ENCODE measurements at regions not wholly inside any gene's neighbourhood (a gene's known extent, or its start where the extent isn't known, plus 50 kb on each side); places are given as distances from the start of the nearest gene placed in this dataset.

- H3K27me3 Mint-ChIP-seq: no peaks in the 10 kb centered on the region
- H3K9me3 Mint-ChIP-seq: no peaks in the 10 kb centered on the region
- H3K4me1 Mint-ChIP-seq (ENCODE audit: low read depth): no peaks in the 10 kb centered on the region
- no peaks in the 10 kb centered on the region for H3K36me3 Mint-ChIP-seq (ENCODE audit: low read depth)
- no peak overlapping the region for H3K27ac Mint-ChIP-seq
- H3K4me3 Mint-ChIP-seq: no peak overlapping the region
Measured at GRCh38 chr7:42406358-42406757, 169.3 kb upstream of the GLI3 start.

GRCh38 chr7:42405782-42406181 lies 168.8 kb upstream of the GLI3 start:
- Mint-ChIP-seq H3K9me3 (no peaks in the 10 kb centered on the region), H3K27me3 (no peaks in the 10 kb centered on the region), H3K4me3 (no peak overlapping the region), H3K27ac (no peak overlapping the region), H3K4me1 (ENCODE audit: low read depth) (no peaks in the 10 kb centered on the region), H3K36me3 (ENCODE audit: low read depth) (no peaks in the 10 kb centered on the region)

- Mint-ChIP-seq H3K4me3 (no peak overlapping the region), H3K36me3 (ENCODE audit: low read depth) (no peaks in the 10 kb centered on the region), H3K4me1 (ENCODE audit: low read depth) (no peaks in the 10 kb centered on the region), H3K27me3 (no peaks in the 10 kb centered on the region), H3K9me3 (no peaks in the 10 kb centered on the region), H3K27ac (no peak overlapping the region)
Measured at GRCh38 chr7:42403831-42404230, 166.8 kb upstream of the GLI3 start.

GRCh38 chr7:42400961-42401360 lies 164.0 kb upstream of the GLI3 start:
- no peaks in the 10 kb centered on the region for H3K9me3 Mint-ChIP-seq

GRCh38 chr7:42400211-42400772 lies 163.3 kb upstream of the GLI3 start:
- Mint-ChIP-seq H3K4me3 (no peak overlapping the region), H3K4me1 (ENCODE audit: low read depth) (no peaks in the 10 kb centered on the region), H3K9me3 (no peaks in the 10 kb centered on the region), H3K27ac (no peak overlapping the region), H3K27me3 (no peaks in the 10 kb centered on the region), H3K36me3 (ENCODE audit: low read depth) (no peaks in the 10 kb centered on the region)

More at GRCh38 chr7:42400961-42401360, 164.0 kb upstream of the GLI3 start:
- H3K27ac Mint-ChIP-seq: no peak overlapping the region
- no peaks in the 10 kb centered on the region for H3K27me3 Mint-ChIP-seq
- H3K36me3 Mint-ChIP-seq (ENCODE audit: low read depth): no peaks in the 10 kb centered on the region
- H3K4me3 Mint-ChIP-seq: no peak overlapping the region
- H3K4me1 Mint-ChIP-seq (ENCODE audit: low read depth): no peaks in the 10 kb centered on the region

GRCh38 chr7:42395607-42396006 lies 158.6 kb upstream of the GLI3 start:
- no peaks in the 10 kb centered on the region for H3K36me3 Mint-ChIP-seq (ENCODE audit: low read depth)
- no peak overlapping the region for H3K4me3 Mint-ChIP-seq
- H3K9me3 Mint-ChIP-seq: no peaks in the 10 kb centered on the region
- H3K27ac Mint-ChIP-seq: no peak overlapping the region
- no peaks in the 10 kb centered on the region for H3K4me1 Mint-ChIP-seq (ENCODE audit: low read depth)
- H3K27me3 Mint-ChIP-seq: no peaks in the 10 kb centered on the region

GRCh38 chr7:42392826-42393225 lies 155.8 kb upstream of the GLI3 start:
- Mint-ChIP-seq H3K27ac (no peak overlapping the region), H3K9me3 (no peaks in the 10 kb centered on the region), H3K4me1 (ENCODE audit: low read depth) (no peaks in the 10 kb centered on the region), H3K27me3 (no peaks in the 10 kb centered on the region), H3K4me3 (no peak overlapping the region), H3K36me3 (ENCODE audit: low read depth) (no peaks in the 10 kb centered on the region)

- Mint-ChIP-seq H3K27ac (no peak overlapping the region), H3K27me3 (no peaks in the 10 kb centered on the region), H3K9me3 (no peaks in the 10 kb centered on the region), H3K4me3 (no peak overlapping the region), H3K4me1 (ENCODE audit: low read depth) (no peaks in the 10 kb centered on the region), H3K36me3 (ENCODE audit: low read depth) (no peaks in the 10 kb centered on the region)
Measured at GRCh38 chr7:42389697-42390096, 152.7 kb upstream of the GLI3 start.

- no peaks in the 10 kb centered on the region for H3K27me3 Mint-ChIP-seq
Measured at GRCh38 chr7:42385912-42386311, 148.9 kb upstream of the GLI3 start.

GRCh38 chr7:42381161-42381560 lies 144.2 kb upstream of the GLI3 start:
- Mint-ChIP-seq H3K4me3 (no peak overlapping the region), H3K36me3 (ENCODE audit: low read depth) (no peaks in the 10 kb centered on the region), H3K4me1 (ENCODE audit: low read depth) (no peaks in the 10 kb centered on the region), H3K27me3 (peaks cover 6% of the 10 kb centered on the region), H3K9me3 (no peaks in the 10 kb centered on the region), H3K27ac (no peak overlapping the region)

More at GRCh38 chr7:42385912-42386311, 148.9 kb upstream of the GLI3 start:
- no peaks in the 10 kb centered on the region for H3K4me1 Mint-ChIP-seq (ENCODE audit: low read depth)
- H3K4me3 Mint-ChIP-seq: no peak overlapping the region
- H3K27ac Mint-ChIP-seq: no peak overlapping the region
- H3K9me3 Mint-ChIP-seq: no peaks in the 10 kb centered on the region
- no peaks in the 10 kb centered on the region for H3K36me3 Mint-ChIP-seq (ENCODE audit: low read depth)

GRCh38 chr7:42380401-42380800 lies 143.4 kb upstream of the GLI3 start:
- H3K9me3 Mint-ChIP-seq: no peaks in the 10 kb centered on the region
- H3K27ac Mint-ChIP-seq: no peak overlapping the region
- H3K36me3 Mint-ChIP-seq (ENCODE audit: low read depth): no peaks in the 10 kb centered on the region
- no peaks in the 10 kb centered on the region for H3K4me1 Mint-ChIP-seq (ENCODE audit: low read depth)
- no peak overlapping the region for H3K4me3 Mint-ChIP-seq
- H3K27me3 Mint-ChIP-seq: peaks cover 6% of the 10 kb centered on the region

- Mint-ChIP-seq H3K9me3 (no peaks in the 10 kb centered on the region), H3K4me1 (ENCODE audit: low read depth) (no peaks in the 10 kb centered on the region), H3K4me3 (no peak overlapping the region), H3K36me3 (ENCODE audit: low read depth) (no peaks in the 10 kb centered on the region), H3K27ac (no peak overlapping the region), H3K27me3 (peaks cover 6% of the 10 kb centered on the region)
Measured at GRCh38 chr7:42378149-42378548, 141.1 kb upstream of the GLI3 start.

GRCh38 chr7:42373285-42373684 lies 136.3 kb upstream of the GLI3 start:
- Mint-ChIP-seq H3K36me3 (ENCODE audit: low read depth) (no peaks in the 10 kb centered on the region), H3K4me1 (ENCODE audit: low read depth) (no peaks in the 10 kb centered on the region), H3K27ac (no peak overlapping the region), H3K4me3 (no peak overlapping the region), H3K9me3 (peaks cover 3% of the 10 kb centered on the region), H3K27me3 (peaks cover 6% of the 10 kb centered on the region)

GRCh38 chr7:42372479-42372878 lies 135.5 kb upstream of the GLI3 start:
- Mint-ChIP-seq H3K36me3 (ENCODE audit: low read depth) (no peaks in the 10 kb centered on the region), H3K9me3 (peaks cover 3% of the 10 kb centered on the region), H3K4me1 (ENCODE audit: low read depth) (no peaks in the 10 kb centered on the region), H3K27ac (no peak overlapping the region), H3K27me3 (peaks cover 6% of the 10 kb centered on the region), H3K4me3 (no peak overlapping the region)

GRCh38 chr7:42359946-42360345 lies 122.9 kb upstream of the GLI3 start:
- Mint-ChIP-seq H3K4me1 (ENCODE audit: low read depth) (no peaks in the 10 kb centered on the region), H3K36me3 (ENCODE audit: low read depth) (no peaks in the 10 kb centered on the region), H3K9me3 (peaks cover 7% of the 10 kb centered on the region), H3K4me3 (no peak overlapping the region), H3K27me3 (no peaks in the 10 kb centered on the region), H3K27ac (no peak overlapping the region)

- Mint-ChIP-seq H3K9me3 (no peaks in the 10 kb centered on the region), H3K27ac (no peak overlapping the region), H3K27me3 (no peaks in the 10 kb centered on the region), H3K4me1 (ENCODE audit: low read depth) (no peaks in the 10 kb centered on the region), H3K36me3 (ENCODE audit: low read depth) (no peaks in the 10 kb centered on the region), H3K4me3 (no peak overlapping the region)
Measured at GRCh38 chr7:42351316-42351935, 114.4 kb upstream of the GLI3 start.

All from stimulated activated naive CD8-positive, alpha-beta T cell treated with anti-CD3 and anti-CD28 coated beads, Interleukin-15, Interleukin-2, amounts not matched to agents 100 ng/mL and 50 ng/mL, for 24 hours (primary cell).